GM12874 (cell line): ENCODE measurements at regions not wholly inside any gene's neighbourhood (a gene's known extent, or its start where the extent isn't known, plus 50 kb on each side); places are given as distances from the start of the nearest gene placed in this dataset.
A peak's percentile ranks its signal among the peaks of the same experiment; 100 is the strongest.

Experiments
- TF ChIP-seq, protein P1 (sequence below): IDR thresholded peaks from 2 replicates; pipeline ENCODE4 v1.5.1; 2011; ENCODE audit warnings: low read depth, mild to moderate bottlenecking, control low read depth, low read length, moderate library complexity; ENCODE audit not compliant: insufficient read depth

DNA sequence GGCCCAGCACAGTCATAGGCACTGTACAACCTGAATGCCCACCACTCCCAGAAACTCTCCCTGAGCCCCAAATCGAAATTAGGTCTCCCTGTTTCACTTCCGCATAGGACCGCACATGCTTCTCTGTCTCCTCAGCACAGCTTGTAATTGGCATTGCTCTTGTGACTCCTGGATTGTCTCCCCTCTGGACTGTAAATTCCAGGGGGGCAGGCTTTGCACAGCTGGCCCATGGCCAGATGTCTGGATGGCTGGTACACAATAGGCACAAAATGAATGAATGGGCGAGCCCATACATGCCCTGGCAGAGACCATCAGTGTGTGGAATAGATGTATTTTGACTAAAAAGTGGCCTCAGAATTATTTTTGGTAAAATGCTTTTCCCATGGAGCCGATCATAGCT, 63.3 kb upstream of the PHF21B start:
- TF ChIP-seq, protein P1, sequence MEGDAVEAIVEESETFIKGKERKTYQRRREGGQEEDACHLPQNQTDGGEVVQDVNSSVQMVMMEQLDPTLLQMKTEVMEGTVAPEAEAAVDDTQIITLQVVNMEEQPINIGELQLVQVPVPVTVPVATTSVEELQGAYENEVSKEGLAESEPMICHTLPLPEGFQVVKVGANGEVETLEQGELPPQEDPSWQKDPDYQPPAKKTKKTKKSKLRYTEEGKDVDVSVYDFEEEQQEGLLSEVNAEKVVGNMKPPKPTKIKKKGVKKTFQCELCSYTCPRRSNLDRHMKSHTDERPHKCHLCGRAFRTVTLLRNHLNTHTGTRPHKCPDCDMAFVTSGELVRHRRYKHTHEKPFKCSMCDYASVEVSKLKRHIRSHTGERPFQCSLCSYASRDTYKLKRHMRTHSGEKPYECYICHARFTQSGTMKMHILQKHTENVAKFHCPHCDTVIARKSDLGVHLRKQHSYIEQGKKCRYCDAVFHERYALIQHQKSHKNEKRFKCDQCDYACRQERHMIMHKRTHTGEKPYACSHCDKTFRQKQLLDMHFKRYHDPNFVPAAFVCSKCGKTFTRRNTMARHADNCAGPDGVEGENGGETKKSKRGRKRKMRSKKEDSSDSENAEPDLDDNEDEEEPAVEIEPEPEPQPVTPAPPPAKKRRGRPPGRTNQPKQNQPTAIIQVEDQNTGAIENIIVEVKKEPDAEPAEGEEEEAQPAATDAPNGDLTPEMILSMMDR: no peak

DNA sequence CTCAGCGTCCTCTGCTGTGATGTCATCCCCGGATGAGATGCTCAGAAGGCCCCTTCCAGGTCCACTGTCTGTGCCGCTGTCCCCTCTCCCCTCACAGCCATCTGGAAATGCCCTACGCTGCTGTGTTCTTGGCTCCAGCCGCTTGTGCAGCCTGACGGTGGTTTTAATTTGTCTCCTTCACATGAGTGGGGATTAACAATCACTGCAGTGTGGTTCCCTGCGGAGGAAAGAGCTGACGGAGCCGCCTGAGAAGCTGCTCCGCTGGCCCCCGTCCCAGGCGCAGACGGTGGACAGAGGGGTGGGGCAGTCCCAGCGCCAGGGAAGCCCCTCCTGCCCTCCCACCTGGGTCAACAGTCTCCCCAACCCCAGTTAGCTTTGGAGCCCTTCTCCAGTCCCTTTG, 67.5 kb upstream of the PHF21B start:
- TF ChIP-seq, protein P1: no peak

DNA sequence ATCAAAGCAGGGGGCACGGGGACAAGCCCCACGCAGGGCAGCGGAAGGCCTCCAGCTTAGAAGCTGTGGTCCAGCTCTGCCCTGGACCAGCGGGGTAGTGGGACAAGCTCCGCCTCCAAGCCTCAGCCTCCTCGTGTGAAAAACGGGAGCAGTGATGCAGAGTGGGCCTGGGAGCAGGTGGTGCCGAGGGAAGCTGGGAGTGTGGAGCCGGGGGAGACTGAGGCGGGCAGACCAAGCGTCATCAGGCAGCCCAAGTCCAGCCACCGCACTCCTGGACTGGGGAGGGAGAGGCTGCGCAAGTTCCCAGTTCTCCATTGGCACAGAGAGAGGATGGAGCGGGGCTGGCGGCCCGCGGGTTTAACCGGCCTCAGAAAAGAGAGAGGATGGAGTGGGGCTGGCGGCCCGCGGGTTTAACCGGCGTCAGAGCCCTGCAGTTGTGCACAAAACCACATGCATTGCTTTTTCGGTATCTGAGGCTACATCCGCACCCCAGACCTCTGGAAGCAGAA, 68.1 kb upstream of the PHF21B start:
- TF ChIP-seq, protein P1: no peak

DNA sequence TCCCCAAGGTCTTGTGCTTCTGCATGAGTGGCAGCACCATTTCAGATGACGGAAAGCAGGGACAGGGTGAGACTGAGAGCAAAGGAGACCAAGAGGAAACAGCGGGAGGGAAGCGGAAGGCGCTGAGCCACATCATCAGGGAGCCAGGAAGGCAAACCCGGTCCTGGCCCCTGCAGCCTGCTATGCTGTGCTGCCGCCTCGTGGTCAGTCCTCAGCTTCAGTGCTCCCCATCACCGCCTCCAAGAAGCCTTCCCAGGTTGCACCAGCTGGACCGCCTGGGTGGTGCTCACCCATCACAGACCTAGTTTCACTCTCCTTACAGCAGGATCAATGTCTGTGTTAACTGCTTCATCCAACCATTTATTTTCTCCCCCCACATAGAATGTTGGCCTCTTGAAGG, 73.0 kb upstream of the PHF21B start:
- TF ChIP-seq, protein P1: 0 out of 2 replicates have a peak, but pooled peaks have one; percentile 19

DNA sequence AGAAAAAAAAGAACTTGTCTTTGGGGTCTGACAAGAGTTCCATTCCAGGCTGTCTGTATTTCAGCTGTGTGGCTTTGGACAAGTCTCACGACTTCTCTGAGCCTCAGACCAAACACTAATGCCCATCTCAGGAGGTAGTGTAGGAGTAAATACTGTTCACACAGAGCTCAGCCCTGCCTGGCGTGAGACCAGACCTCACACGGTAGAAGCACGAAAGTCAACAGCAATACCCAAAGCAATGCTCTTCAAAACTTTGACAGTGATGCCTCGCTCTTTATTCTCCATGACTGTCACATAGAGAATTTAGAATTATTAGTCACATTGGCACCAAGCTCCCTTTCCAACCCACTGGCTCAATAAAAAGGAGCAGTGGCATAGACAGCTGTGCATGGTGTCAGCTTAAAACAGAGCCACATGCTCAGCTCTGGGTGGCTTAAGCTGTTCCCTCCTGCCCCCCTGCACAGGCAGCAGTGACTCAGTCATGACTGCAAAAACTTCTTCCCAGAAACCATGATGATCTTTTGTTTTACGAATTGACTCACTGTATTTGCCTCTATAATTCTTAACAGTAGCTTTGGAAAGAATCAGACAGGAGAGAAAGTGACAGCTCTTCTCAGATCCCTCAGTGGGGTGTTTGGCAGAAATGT, 74.0 kb upstream of the PHF21B start:
- TF ChIP-seq, protein P1: no peak

DNA sequence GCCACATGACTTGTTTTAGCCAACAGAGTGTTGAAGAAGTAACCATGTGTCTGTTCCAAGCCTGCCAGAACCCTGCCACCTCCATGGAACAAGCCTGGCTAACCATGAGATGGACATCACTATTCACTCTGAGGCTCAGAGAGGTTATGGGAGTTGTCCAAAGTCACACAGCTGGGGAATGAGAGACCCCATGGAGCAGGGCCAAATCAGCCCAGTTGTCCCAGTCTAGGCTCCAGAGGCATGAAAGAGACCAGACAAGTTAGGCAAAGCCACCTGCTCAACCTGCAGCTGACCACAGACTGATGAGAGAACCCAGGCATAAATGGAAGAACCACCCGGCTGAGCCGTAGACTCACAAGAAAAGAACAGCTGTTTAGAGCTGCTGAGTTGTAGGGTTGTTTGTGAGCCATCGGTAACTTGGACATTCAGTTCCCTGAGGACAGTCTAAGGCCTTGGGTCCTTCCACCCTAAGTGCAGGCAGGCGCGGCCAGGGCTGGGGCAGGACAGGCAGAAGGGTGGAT, 74.7 kb upstream of the PHF21B start:
- TF ChIP-seq, protein P1: no peak

DNA sequence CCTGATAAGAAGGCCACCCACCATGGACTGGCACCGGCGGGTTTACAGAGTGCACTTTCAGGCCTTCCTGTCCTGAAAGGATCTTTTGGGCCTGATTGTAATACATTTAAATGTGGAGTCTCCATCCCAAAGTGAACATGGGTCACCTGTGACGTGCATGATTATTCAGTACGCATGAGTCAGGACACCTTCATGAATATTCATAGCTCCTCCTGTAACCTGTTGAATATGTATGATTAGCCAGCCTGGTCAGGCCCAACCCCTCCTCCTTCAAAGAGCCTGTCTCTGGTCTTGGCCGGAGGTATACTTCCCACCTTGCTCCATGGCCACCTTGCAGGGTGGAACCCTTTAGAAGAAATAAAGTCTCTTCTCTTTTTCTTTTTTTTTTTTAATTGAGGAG, 75.9 kb upstream of the NUP50 start:
- TF ChIP-seq, protein P1: no peak
